ENCODE measurements at regions not wholly inside any gene's neighbourhood (a gene's known extent, or its start where the extent isn't known, plus 50 kb on each side); places are given as distances from the start of the nearest gene placed in this dataset.
"Not testable (repeated sequence)": the region's sequence is repeated elsewhere in the genome, so short reads cannot be mapped to it uniquely, and the experiment has no call there.

GRCh38 chr1:165965857-165966256, 138.4 kb downstream of the UCK2 start:
- DNase-seq: no peak

DNA sequence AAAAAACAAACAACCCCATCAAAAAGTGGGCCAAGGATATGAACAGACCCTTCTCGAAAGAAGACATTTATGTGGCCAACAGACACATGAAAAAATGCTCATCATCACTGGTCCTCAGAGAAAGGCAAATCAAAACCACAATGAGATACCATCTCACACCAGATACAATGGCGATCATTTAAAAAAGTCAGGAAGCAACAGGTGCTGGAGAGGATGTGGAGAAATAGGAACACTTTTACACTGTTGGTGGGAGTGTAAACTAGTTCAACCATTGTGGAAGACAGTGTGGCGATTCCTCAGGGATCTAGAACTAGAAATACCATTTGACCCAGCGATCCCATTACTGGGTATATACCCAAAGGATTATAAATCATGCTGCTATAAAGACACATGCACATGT, 142.0 kb downstream of the UCK2 start:
- DNase-seq: not testable (repeated sequence)

GRCh38 chr1:165974598-165975131, 147.3 kb downstream of the UCK2 start:
- no peak for DNase-seq

- DNase-seq: no peak
These were observed 160.9 kb downstream of the UCK2 start for GRCh38 chr1:165988275-165988674.

DNA sequence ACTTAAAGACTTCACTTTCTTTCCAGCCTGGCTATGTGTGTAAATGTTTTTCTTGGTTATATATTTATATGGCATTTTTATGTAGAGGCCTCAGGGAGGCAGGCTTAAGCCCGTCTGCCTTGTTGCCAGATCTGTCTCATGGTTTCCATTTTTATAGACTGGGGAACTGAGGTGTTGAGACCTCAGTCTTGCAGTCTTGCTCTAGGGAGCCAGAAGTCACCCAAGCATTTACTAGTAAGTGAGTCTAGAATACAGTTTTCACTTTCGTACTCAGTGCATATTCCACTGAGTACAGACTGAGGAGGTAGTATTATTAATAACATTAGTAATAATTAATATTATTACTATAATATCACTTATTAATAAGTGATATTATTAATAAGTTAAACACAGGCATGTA, 161.4 kb downstream of the UCK2 start:
- DNase-seq: no peak

GRCh38 chr1:165992533-165992932, 165.1 kb downstream of the UCK2 start:
- DNase-seq: no peak

DNA sequence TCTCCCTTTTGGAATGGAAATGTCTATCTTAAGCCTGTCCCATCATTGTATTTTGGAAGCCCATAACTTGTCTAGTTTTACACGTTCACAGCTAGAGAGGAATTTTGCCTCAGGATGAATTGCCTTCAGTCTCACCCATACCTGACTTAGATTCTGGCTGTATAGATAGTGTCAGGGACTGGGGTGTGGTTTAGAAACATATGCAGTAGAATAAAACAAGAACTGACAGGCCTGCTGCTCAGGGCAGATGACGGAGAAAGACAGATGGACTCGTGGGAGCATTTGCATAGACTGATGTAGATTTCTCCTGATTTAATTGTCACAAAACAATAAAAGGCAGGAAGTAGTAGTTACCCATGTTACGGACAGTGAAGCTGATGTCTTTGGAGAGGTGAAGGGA, 166.7 kb downstream of the UCK2 start:
- no peak for DNase-seq

GRCh38 chr1:165999826-166000225, 167.0 kb downstream of the FAM78B start:
- no peak for DNase-seq

DNA sequence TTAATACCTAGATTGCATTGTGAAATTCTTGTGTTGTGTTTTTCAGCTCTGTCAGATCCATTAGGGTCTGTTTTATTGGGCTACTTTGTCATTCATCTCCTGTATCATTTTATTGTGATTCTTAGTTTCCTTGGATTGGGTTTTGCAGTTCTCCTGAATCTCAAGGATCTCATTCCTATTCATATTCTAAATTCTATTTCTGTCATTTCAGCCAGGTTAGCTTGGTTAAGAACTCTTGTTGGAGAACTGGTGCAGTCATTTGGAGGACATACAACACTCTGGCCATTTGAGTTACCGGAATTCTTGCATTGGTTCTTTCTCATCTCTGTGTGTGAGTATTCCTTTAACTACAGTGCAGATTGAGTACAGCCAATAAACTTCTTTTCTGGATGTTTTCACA, 159.6 kb downstream of the FAM78B start:
- no peak for DNase-seq

- no peak for DNase-seq
These were observed 153.6 kb downstream of the FAM78B start for GRCh38 chr1:166013232-166013631.

GRCh38 chr1:166017395-166017794, 149.4 kb downstream of the FAM78B start:
- DNase-seq: peak; percentile 2

All from EL (cell line).